ENCODE measurements at regions not wholly inside any gene's neighbourhood (a gene's known extent, or its start where the extent isn't known, plus 50 kb on each side); places are given as distances from the start of the nearest gene placed in this dataset.

- TF ChIP-seq FOXP2 (optimal IDR thresholded peaks at IDR 0.05; ENCODE audit: borderline replicate concordance, extremely low read depth, extremely low read length, insufficient read depth) (no peak), SIN3A (IDR thresholded peaks at IDR 0.05; ENCODE audit: borderline replicate concordance, insufficient read depth, low read length) (no peak), POLR2AphosphoS5 (IDR thresholded peaks at IDR 0.05; ENCODE audit: low read depth, low read length) (no peak)
Measured at GRCh38 chr16:85379041-85380001, 233.8 kb upstream of the GSE1 start.

- no peak for TF ChIP-seq REST (IDR thresholded peaks at IDR 0.05; ENCODE audit: insufficient read depth in 1 of 2, low read depth in 2 of 2, low read length in 2 of 2)
- TF ChIP-seq TAF1 (IDR thresholded peaks at IDR 0.05; ENCODE audit: borderline replicate concordance, insufficient read depth, low read length): no peak
- no peak for TF ChIP-seq SIN3A (IDR thresholded peaks at IDR 0.05; ENCODE audit: borderline replicate concordance, insufficient read depth, low read length)
- TF ChIP-seq FOXP2 (optimal IDR thresholded peaks at IDR 0.05; ENCODE audit: borderline replicate concordance, extremely low read depth, extremely low read length, insufficient read depth): no peak
- TF ChIP-seq POLR2AphosphoS5 (IDR thresholded peaks at IDR 0.05; ENCODE audit: low read depth, low read length): no peak
Measured at GRCh38 chr16:85380002-85380395, 233.1 kb upstream of the GSE1 start.

GRCh38 chr16:85380905-85381737 lies 232.0 kb upstream of the GSE1 start:
- TF ChIP-seq FOXP2 (optimal IDR thresholded peaks at IDR 0.05; ENCODE audit: borderline replicate concordance, extremely low read depth, extremely low read length, insufficient read depth): no peak
- TF ChIP-seq SIN3A (IDR thresholded peaks at IDR 0.05; ENCODE audit: borderline replicate concordance, insufficient read depth, low read length): no peak
- TF ChIP-seq TAF1 (IDR thresholded peaks at IDR 0.05; ENCODE audit: borderline replicate concordance, insufficient read depth, low read length): no peak
- TF ChIP-seq REST (IDR thresholded peaks at IDR 0.05; ENCODE audit: insufficient read depth in 1 of 2, low read depth in 2 of 2, low read length in 2 of 2): no peak
- TF ChIP-seq POLR2AphosphoS5 (IDR thresholded peaks at IDR 0.05; ENCODE audit: low read depth, low read length): no peak

DNA sequence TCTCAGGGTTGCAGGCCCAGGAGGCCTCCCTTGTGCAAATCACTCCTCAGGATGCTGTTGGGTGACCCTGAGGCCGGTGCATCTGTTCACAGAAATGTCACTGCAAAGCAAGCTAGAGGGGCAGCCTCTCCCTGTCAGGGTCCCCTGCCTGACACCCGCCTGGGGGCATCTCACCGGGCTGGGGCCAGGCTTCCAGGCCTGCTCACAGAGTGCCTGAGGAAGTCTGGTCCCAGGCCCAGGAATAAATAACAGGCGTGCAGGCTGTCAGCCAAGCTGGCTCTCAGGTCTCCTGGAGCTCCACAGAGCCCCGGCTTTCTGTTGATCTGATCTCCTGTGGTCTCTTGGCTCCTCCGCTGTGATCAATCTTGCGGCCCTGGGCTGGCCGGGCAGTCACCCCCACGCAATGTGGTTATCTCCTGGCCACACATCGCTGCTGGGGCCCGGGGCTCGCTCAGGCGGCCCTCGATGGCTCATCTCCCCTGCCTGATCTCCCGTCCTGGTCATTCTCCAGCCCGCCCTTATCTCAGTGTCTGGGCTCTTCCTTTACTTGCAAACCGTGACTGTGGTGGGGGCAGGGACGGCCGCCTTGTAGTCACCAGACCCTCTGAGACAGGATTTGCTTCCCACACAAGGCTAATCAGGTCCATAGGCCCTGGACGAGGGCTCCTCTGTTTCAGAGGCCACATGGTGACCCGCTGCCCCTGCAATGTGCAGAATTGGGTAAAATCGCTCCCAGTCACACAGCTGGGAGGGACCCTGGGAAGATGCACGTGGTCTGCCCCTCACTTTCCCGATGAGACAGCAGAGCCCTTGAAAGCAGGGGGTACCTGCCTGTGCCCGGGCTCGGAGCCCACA lies 231.2 kb upstream of the GSE1 start:
- no peak for TF ChIP-seq SIN3A (IDR thresholded peaks at IDR 0.05; ENCODE audit: borderline replicate concordance, insufficient read depth, low read length)
- no peak for TF ChIP-seq POLR2AphosphoS5 (IDR thresholded peaks at IDR 0.05; ENCODE audit: low read depth, low read length)
- TF ChIP-seq REST (IDR thresholded peaks at IDR 0.05; ENCODE audit: insufficient read depth in 1 of 2, low read depth in 2 of 2, low read length in 2 of 2): no peak

DNA sequence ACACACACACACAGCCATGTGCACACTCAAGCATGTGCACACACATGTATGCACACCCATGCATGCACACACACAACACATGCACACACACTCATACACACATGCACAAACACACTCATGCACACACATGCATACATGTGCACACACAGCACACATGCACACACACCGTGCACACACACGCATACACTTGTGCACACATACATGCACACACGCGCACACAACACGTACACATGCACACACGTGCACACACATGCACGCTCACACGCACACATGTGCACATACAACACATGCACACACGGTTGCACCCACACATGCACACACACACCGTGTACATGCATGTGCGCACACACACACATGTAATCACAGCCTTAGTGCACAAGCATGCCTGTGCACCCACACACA lies 230.4 kb upstream of the GSE1 start:
- TF ChIP-seq FOXP2 (optimal IDR thresholded peaks at IDR 0.05; ENCODE audit: borderline replicate concordance, extremely low read depth, extremely low read length, insufficient read depth) (no peak), POLR2AphosphoS5 (IDR thresholded peaks at IDR 0.05; ENCODE audit: low read depth, low read length) (no peak), SIN3A (IDR thresholded peaks at IDR 0.05; ENCODE audit: borderline replicate concordance, insufficient read depth, low read length) (no peak), REST (IDR thresholded peaks at IDR 0.05; ENCODE audit: insufficient read depth in 1 of 2, low read depth in 2 of 2, low read length in 2 of 2) (no peak), TAF1 (IDR thresholded peaks at IDR 0.05; ENCODE audit: borderline replicate concordance, insufficient read depth, low read length) (no peak)
